RCC 7860 (cell line): ENCODE measurements at regions not wholly inside any gene's neighbourhood (a gene's known extent, or its start where the extent isn't known, plus 50 kb on each side); places are given as distances from the start of the nearest gene placed in this dataset.

ENCODE experiments used
- DNase-seq: peaks from one replicate; pipeline ENCODE4 v3.0.0-alpha.2; 2015; ENCODE audit warnings: low spot score
- FAIRE-seq: peaks from 2 replicates; lab custom pipeline; 2012; peaks lifted over from hg19 to GRCh38; lab: Jason Lieb, UNC

- FAIRE-seq: no peak
These were observed 108.8 kb upstream of the IRF2BP2 start for GRCh38 chr1:234718496-234719453.

GRCh38 chr1:234716908-234717375, 107.0 kb upstream of the IRF2BP2 start:
- FAIRE-seq (no peak), DNase-seq (no peak)

More at GRCh38 chr1:234718496-234719453, 108.8 kb upstream of the IRF2BP2 start:
- no peak for DNase-seq

GRCh38 chr1:234715252-234716014, 105.5 kb upstream of the IRF2BP2 start:
- no peak for DNase-seq
- FAIRE-seq: no peak

GRCh38 chr1:234713859-234714258, 103.9 kb upstream of the IRF2BP2 start:
- FAIRE-seq: no peak
- no peak for DNase-seq

GRCh38 chr1:234713440-234713839, 103.5 kb upstream of the IRF2BP2 start:
- FAIRE-seq: no peak
- no peak for DNase-seq

GRCh38 chr1:234712891-234713305, 102.9 kb upstream of the IRF2BP2 start:
- DNase-seq (no peak), FAIRE-seq (no peak)

GRCh38 chr1:234710936-234711724, 101.2 kb upstream of the IRF2BP2 start:
- FAIRE-seq (no peak), DNase-seq (no peak)

GRCh38 chr1:234710381-234710780, 100.4 kb upstream of the IRF2BP2 start:
- FAIRE-seq: no peak
- no peak for DNase-seq

- FAIRE-seq: no peak
These were observed 99.7 kb upstream of the IRF2BP2 start for GRCh38 chr1:234709473-234710228.

GRCh38 chr1:234708700-234709395, 98.9 kb upstream of the IRF2BP2 start:
- FAIRE-seq (no peak), DNase-seq (peak; percentile 37)

More at GRCh38 chr1:234709473-234710228, 99.7 kb upstream of the IRF2BP2 start:
- DNase-seq: no peak

GRCh38 chr1:234707641-234708040, 97.7 kb upstream of the IRF2BP2 start:
- FAIRE-seq: no peak
- no peak for DNase-seq

GRCh38 chr1:234706931-234707330, 97.0 kb upstream of the IRF2BP2 start:
- no peak for DNase-seq
- FAIRE-seq: no peak

GRCh38 chr1:234706199-234706598, 96.2 kb upstream of the IRF2BP2 start:
- DNase-seq: no peak
- FAIRE-seq: no peak

GRCh38 chr1:234705615-234706014, 95.6 kb upstream of the IRF2BP2 start:
- FAIRE-seq: no peak
- no peak for DNase-seq

GRCh38 chr1:234704106-234704887, 94.3 kb upstream of the IRF2BP2 start:
- no peak for FAIRE-seq
- no peak for DNase-seq

- FAIRE-seq: no peak
These were observed 92.5 kb upstream of the IRF2BP2 start for GRCh38 chr1:234702342-234703000.

GRCh38 chr1:234701737-234702341, 91.9 kb upstream of the IRF2BP2 start:
- no peak for FAIRE-seq
- DNase-seq: no peak

More at GRCh38 chr1:234702342-234703000, 92.5 kb upstream of the IRF2BP2 start:
- DNase-seq: no peak
